HG03521 (cell line): ENCODE measurements at regions not wholly inside any gene's neighbourhood (a gene's known extent, or its start where the extent isn't known, plus 50 kb on each side); places are given as distances from the start of the nearest gene placed in this dataset.

Source experiments
- ATAC-seq: cut with Tn5 transposase; IDR thresholded peaks from one replicate; pipeline ENCODE4 v1.9.1; 2021; ENCODE audit warnings: mild to moderate bottlenecking, moderate library complexity; ENCODE audit not compliant: unreplicated experiment

- ATAC-seq = no peak
These were observed 2874.1 kb upstream of the PCDH20 start for GRCh38 chr13:64289702-64290101.

DNA sequence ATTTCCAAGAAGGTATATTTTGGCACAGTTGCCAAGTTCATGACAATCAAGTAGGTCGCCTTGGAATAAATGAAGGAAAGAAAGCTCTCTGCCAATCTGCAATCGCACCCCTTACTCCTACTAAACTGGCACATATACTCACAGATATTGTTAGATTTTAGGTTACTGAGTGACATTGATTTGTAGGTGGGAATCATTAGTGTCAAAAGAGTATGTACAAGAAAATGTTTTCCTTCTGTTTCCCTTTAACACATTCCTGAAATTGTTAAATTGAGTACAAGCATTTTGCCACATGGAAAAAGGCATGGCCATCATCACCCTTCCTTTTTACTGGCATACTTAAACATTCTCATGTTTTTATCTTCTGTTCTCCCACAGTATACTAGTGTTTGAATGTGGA is 2868.3 kb upstream of the PCDH20 start:
- ATAC-seq = no peak

- no peak for ATAC-seq
These were observed 2862.8 kb upstream of the PCDH20 start for GRCh38 chr13:64278493-64278892.

DNA sequence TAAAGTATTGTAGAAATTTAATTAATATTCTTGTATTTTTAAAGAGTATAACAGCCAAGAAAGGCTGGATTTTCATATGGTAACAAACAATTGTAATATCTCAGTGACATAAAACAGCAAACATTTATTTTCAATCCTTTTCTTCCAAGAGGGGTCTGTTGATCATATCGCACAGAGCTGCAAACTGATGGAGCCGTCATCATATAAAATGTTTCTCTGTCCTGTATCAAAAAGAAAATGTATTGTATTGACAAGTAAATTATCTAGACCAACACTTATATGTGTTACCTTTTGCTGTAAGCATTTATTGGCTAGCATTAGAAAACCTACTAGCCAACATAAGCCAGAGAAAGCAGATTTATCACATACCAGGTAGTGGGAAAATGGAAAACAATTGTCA is 2861.4 kb upstream of the PCDH20 start:
- no peak for ATAC-seq

- ATAC-seq = no peak
These were observed 2860.6 kb upstream of the PCDH20 start for GRCh38 chr13:64276232-64276631.

GRCh38 chr13:64274481-64275217 is 2859.0 kb upstream of the PCDH20 start:
- no peak for ATAC-seq

DNA sequence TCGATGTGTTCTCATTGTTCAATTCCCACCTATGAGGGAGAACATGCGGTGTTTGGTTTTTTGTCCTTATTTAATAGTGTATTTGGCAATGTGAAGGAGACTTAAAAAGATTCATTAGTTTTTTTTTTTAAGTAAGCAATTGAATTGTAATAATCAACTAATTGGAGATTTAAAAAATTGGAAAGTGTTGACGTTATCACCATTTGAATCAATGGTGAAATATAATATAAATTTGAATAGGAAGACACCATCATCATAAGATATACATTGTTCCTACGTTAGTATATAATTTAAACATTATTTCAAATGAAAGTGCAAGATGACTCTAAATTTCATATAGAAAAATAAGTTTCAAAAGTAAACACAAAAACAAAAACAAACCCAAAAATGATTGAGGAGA is 2858.1 kb upstream of the PCDH20 start:
- no peak for ATAC-seq

DNA sequence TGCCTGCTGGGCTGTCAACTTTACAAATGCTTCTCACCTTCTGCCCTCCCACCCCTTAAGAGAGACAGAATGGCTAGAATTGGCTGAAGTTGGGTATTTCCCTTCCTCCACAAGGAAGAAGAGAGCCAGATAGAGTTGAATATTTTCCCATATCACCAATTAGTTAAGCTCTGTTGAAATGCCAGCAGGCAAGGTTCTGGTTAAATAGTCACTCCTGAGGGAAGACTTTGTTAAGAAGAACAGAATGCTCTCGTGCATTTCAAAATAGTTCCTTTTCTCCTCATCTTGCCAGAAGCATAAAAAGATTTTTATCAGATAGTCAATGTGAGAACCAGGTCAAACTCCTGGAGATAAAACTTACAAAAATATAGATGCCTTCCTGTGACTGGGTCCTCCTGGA is 2857.0 kb upstream of the PCDH20 start:
- ATAC-seq = no peak

- no peak for ATAC-seq
These were observed 2850.4 kb upstream of the PCDH20 start for GRCh38 chr13:64266024-64266423.

DNA sequence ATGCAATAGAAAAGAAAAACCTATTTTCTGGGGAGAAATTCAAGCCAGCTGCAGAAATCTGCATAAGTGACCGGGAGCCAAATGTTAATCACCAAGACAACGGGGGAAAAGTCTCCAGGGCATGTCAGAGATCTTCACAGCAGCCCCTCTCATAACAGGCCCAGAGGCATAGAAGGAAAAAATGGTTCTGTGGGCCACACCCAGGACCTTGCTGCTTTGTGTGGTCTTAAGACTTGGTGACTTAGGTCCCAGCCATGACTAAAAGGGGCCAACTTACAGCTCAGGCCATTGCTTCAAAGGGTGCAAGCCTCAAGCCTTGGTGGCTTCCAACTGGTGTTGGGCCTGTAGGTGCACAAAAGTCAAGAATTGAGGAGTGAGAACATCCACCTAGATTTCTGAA is 2847.6 kb upstream of the PCDH20 start:
- ATAC-seq = no peak

DNA sequence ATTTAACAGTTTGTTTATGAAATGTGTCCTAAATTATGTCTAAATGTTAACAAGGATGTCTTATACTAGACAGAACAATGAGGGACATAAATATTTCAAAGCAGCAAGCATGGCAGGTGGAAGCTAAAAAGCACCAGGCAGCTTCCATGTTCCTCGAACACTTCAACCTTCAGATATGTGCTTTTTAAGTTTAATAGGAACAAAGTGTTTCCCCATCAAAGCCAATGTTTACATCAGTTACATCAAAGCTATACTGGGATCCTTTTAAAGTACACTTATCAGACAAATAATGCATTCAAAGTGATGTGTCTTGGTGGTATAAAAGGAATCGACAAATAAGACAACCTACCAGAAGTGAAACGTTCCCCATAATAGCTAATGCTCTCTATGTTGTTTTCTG is 2841.1 kb upstream of the PCDH20 start:
- ATAC-seq = no peak

- ATAC-seq = no peak
These were observed 2840.3 kb upstream of the PCDH20 start for GRCh38 chr13:64255988-64256387.

GRCh38 chr13:64248371-64249065 is 2832.9 kb upstream of the PCDH20 start:
- no peak for ATAC-seq

DNA sequence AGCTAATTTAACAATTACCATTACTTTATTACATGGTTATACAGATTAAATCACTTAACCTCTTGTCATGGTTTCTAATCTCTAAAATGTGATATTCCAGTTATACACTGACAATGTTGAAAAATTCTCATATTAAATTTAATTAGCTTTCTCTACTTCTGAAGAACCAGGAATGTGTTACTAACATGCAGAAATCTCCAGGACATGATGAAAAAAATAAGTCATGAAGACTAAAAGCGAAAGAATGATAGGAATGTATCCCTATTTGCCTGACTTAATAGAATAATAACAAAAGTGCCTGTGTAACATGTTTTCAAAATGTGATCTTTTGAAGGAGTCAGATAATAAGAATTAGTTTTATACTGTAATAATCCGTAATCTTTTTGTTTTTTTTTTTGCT is 2823.7 kb upstream of the PCDH20 start:
- ATAC-seq = no peak

GRCh38 chr13:64234255-64234654 is 2818.6 kb upstream of the PCDH20 start:
- no peak for ATAC-seq

DNA sequence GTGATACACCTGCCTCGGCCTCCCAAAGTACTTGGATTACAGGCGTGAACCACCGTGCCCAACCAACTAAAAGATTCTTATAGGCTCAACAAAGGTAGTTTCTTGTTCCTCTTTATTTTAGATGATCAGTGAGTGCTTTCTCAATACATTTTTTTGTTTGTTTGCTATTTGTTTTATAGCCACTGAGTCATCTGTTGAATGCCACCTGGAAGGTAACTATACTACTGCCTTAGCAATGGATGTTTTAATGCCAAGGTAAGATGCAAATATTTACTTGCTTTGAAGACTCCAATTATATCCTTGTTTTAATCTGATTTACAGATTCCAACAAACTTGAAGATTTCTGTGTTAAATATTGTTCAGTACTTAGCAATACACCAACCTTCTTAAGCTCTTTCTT is 2807.4 kb upstream of the PCDH20 start:
- no peak for ATAC-seq

- ATAC-seq = no peak
These were observed 2791.0 kb upstream of the PCDH20 start for GRCh38 chr13:64206430-64207225.

DNA sequence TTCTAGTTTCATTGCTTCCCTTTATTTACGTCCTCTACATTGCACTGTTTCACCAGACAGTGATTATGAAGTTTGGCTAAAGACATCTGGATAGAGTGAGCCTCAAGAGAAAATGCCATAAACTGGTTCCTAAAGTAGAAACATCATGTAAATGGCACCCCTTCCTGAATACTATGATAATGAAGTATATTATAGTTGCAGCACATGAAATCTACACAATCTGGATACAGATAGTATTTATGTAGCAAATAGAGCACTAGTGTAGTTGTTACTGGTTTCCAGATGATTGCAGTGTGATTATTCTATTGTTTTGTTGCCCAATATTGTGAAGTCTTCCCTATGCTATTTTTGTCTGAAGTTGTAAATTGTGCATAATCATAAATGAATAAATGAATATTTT is 2786.9 kb upstream of the PCDH20 start:
- no peak for ATAC-seq

DNA sequence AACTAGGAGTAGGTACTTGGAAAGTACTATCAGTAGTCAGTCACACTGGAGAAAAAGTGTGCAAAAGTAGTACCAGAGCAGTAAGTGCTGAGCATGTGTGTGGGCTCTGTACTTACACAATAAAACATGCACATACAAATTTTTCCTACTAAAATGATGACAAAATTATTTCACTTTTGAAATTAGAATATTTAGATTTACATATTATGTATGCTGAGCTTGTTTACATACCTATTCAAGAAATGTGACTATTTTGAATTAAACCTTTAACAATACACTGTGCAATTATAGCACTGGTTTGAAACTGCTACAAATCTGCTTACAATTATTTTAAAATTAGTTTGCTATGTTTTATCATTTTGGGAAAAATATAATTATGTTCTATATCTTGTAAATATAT is 2781.6 kb upstream of the PCDH20 start:
- ATAC-seq = no peak

- ATAC-seq = no peak
These were observed 2771.0 kb upstream of the PCDH20 start for GRCh38 chr13:64186503-64187250.

GRCh38 chr13:64186071-64186470 is 2770.4 kb upstream of the PCDH20 start:
- ATAC-seq = no peak
